OCI-LY7 (cell line): ENCODE measurements at regions not wholly inside any gene's neighbourhood (a gene's known extent, or its start where the extent isn't known, plus 50 kb on each side); places are given as distances from the start of the nearest gene placed in this dataset.

ENCODE experiments used
- CTCF ChIP-seq: fragments of 200-600 bp; sonication (generic); conservative IDR thresholded peaks from 2 replicates; pipeline ENCODE4 v1.5.1; 2014; ENCODE audit warnings: mild to moderate bottlenecking, antibody characterized with exemption, low read length, moderate library complexity, mixed read lengths
- EZH2phosphoT487 ChIP-seq: fragments of 200-600 bp; sonication (generic); IDR thresholded peaks from 2 replicates; pipeline ENCODE4 v1.6.1; 2018; ENCODE audit warnings: low read depth, borderline replicate concordance, mild to moderate bottlenecking, mixed run types, antibody characterized with exemption, low read length, moderate library complexity, mixed read lengths

- TF ChIP-seq CTCF (no peak), EZH2phosphoT487 (no peak)
These were observed 620.8 kb upstream of the ACVR2A start for GRCh38 chr2:147224070-147224469.
